Stimulated activated CD4-positive, alpha-beta T cell treated with anti-CD3 and anti-CD28 coated beads, TNF-alpha, amount 100 ng/mL, for 48 hours (primary cell): ENCODE measurements at regions not wholly inside any gene's neighbourhood (a gene's known extent, or its start where the extent isn't known, plus 50 kb on each side); places are given as distances from the start of the nearest gene placed in this dataset.
"Not testable (repeated sequence)": the region's sequence is repeated elsewhere in the genome, so short reads cannot be mapped to it uniquely, and the experiment has no call there.

Experiments used
- DNase-seq, 3 donors: peaks; one replicate each; pipeline ENCODE4 v3.0.0-alpha.2; 2020; ENCODE audit warnings: low read depth in 3 of 3

GRCh38 chr13:59404331-59404730 is 759.4 kb downstream of the DIAPH3 start:
- no peak for DNase-seq

DNA sequence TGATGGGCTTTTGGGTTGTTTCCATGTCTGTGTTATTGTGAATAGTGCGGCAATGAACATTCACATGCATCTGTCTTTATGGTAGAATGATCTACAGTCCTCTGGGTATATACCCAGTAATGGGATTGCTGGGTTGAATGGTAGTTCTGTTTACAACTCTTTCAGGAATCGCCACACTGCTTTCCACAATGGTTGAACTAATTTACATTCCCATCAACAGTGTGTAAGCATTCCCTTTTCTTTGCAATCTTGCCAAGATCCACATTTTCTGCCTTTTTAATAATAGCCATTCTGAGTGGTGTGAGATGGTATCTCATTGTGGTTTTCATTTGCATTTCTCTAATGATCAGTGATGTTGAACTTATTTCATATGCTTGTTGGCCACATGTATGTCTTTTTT is 756.5 kb downstream of the DIAPH3 start:
- not testable (repeated sequence) for DNase-seq

DNA sequence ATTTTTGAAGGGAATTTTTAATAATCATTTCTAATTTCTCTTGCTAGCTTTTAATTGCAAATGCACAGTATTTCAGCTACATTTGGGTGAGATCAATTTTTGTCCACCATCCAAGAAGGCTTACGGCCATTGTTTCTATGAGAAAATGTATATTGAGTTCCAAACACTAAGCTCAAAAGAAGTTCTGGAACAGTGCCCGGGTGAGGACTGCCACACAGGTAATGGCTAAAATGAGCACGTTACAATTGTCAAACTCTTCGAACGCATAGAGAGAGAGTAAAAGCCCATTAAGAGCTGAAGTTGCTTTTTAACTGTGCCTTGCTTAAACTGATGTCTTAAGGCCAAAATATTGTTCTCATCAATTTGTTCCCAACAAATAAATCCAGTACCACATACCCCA is 755.0 kb downstream of the DIAPH3 start:
- DNase-seq = no peak

GRCh38 chr13:59409211-59409610 is 754.5 kb downstream of the DIAPH3 start:
- DNase-seq = no peak

DNA sequence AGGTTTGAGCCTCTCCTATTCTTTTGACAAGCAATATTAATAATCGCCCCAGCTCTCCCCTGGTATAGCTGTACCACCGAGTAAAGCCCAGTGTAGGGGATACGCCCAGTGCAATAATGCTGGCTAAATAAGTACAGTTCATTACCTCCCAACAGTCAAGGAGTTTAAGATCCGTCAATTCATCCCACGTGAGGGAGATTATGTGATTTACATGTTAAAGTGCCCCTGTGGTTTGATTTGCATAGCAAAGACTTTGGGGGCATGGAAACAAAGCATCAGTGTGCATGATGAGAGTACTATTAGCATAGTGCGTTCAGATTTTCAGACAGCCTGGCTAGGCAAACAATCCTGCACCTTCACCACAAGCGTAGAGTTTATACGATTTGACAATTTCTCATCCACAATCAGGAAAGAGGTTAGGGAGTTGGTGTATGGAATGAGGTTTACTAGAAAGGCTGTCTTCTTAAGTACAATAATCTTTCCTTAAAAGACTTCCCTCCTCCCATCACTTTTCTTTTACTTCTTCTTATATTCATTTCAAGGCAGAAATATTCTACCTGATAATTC is 754.0 kb downstream of the DIAPH3 start:
- no peak for DNase-seq

DNA sequence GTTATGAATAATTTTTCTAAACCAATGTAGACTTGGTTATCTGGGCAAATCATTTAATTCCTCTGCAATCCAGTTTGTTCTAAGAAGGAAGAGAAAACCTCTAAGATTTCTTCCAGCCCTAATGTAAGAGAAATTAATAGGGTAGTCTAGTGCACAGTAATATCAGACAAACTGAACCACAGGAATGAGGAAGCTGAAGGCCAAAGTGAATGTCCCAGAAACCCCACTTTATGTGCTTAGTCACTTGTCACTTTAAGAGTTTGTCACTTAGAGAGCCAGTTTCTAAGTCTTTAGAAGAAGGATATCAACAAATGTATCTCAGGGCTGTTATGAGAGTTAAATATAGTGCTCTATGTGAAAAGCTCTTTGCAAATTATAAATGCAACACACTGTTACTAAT is 750.6 kb downstream of the DIAPH3 start:
- no peak for DNase-seq

DNA sequence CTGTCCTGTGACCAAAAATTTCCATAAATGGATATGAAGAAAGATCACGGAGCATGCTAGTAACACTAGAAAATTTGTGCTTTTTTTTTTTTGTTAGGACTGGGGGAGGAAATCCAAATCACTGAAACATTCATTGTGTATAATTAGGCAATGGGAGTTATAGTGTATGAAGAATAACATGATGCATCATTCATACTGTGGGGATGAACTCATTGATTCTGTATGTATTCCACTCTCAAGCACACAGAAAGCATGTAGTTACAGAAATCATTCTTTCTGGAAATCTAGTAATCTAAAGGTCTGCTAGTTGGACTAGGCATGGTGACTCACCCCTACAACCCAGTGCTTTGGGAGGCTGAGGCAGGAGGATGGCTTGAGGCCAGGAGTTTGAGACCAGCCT is 749.7 kb downstream of the DIAPH3 start:
- no peak for DNase-seq

GRCh38 chr13:59415498-59415897 is 748.2 kb downstream of the DIAPH3 start:
- DNase-seq = no peak

- DNase-seq = no peak
Measured at GRCh38 chr13:59416561-59416960, 747.2 kb downstream of the DIAPH3 start.

GRCh38 chr13:59422646-59423045 is 741.1 kb downstream of the DIAPH3 start:
- DNase-seq = no peak

DNA sequence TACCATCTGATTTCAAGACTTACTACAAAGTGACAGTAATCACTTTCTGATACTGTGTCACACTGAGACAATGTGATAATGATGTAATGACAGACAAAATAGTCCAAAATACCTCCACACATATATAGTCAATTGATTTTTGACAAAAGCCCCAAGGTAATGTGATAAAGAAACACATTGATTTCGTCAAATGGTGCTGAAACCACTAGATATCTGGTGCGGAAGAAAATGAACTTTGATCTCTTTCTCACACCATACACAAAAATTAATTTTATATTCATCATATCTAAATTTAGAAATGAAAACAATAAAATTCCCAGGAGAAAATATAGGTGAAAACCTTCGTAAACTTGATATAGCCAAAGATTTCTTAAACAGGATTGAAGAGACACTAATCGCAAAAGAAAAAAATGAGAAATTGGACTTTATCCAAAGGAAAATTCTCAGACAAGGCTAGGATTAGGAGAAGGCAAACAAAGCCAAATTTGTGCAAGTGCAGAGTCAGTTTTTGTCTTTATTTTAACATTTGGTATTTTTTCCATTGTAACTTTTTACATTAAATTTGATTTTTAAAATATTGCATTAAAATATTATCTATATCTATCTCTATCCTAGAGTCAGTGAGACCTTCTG is 739.9 kb downstream of the DIAPH3 start:
- no peak for DNase-seq

DNA sequence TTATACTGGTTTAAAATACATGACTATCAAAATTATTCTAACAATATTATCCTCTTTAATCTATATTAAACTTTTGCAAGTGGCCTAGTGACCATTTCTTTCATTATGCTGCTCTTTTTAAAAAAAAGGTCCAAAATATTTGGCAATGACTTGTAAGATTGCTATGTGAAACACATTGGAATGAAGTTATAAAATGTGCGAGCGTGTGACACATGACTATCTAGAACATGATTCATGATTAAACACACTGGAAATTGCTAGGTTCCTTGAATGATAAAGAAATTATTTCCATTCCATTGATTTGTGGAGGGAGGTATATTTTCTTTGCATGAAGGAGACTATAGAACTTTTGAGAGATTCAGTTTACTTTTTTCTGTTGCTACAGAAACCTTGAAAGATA is 739.1 kb downstream of the DIAPH3 start:
- DNase-seq = no peak

DNA sequence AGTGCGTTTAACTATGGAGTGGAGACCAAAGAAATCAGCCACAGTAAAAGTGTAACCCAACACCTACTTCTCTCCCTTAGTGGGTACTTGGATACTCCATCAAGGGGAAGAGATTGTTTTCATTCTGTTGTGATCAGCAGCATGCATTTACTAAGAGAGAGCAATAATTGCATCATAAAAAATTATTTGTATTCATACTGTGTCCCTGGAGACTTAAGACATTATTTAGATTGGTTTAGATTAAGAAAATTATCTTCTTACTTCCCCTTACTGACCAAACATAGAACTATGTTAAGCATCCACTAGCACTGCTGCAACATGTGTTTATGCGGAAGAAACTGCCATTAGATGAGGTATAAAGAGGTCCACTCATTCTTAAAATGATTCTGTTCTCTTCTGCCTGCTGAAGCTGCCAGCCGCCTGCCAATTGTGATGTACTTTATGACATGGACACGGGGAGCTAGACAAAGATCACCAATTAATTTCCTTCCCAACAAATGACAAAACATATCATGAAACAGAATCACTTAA is 738.5 kb downstream of the DIAPH3 start:
- DNase-seq = no peak

GRCh38 chr13:59435024-59435423 is 728.7 kb downstream of the DIAPH3 start:
- no peak for DNase-seq

DNA sequence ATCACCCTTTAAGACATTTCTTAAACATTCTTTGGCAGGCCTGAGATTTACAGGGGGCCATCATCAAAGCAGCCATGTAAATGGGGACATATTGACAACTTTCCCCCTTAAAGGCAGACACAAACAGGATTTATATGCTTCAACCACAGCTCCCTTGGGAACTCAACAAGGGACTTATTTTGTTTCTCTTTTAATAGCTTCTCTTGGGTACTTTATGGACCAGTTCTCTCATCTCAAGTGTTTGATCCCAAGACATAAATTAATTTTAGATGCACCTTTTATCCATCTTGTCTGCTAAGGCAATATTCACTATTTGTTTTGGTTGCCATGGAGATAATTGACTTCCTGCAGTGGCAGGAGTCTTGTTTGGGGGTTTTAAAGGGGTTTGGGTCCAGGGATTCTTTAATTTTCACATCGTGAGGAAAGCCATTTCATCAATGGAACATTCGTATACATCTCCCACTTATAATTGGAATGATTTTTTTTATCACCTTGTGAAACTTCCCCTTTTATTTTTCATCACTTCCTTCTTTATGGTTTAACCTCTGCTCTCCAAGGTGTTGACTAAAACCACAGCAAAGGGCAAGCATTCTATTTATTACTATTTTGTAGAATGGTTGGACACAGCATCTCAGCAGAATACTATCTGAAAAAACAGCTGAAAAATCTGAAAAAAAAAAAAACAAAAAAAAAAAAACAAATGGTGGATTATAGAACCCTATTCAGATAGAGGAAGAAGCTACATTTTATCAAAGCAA is 726.0 kb downstream of the DIAPH3 start:
- DNase-seq = no peak

DNA sequence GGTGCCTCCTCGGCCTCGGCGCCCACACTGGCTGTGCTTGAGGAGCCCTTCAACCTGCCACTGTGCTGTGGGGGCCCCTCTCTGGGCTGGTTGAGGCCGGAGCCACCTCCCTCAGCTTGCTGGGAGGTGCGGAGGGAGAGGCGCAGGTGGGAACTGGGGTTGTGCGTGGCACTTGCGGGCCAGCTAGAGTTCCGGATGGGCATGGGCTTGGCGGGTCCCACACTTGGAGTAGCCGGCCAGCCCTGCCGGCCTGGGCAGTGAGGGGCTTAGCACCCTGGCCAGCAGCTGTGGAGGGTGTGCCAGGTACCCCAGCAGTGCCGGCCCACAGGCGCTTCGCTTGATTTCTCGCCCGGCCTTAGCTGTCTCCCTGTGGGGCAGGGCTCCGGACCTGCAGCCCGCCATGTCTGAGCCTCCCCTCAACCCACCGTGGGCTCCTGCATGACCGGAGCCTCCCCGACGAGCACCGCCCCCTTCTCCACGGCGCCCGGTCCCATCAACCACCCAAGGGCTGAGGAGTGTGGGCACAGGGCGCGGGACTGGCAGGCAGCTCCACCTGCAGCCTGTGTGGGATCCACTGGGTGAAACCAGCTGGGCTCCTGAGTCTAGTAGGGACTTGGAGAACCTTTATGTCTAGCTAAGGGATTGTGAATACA is 723.8 kb downstream of the DIAPH3 start:
- no peak for DNase-seq

GRCh38 chr13:59441068-59441467 is 722.7 kb downstream of the DIAPH3 start:
- DNase-seq = not testable (repeated sequence)

DNA sequence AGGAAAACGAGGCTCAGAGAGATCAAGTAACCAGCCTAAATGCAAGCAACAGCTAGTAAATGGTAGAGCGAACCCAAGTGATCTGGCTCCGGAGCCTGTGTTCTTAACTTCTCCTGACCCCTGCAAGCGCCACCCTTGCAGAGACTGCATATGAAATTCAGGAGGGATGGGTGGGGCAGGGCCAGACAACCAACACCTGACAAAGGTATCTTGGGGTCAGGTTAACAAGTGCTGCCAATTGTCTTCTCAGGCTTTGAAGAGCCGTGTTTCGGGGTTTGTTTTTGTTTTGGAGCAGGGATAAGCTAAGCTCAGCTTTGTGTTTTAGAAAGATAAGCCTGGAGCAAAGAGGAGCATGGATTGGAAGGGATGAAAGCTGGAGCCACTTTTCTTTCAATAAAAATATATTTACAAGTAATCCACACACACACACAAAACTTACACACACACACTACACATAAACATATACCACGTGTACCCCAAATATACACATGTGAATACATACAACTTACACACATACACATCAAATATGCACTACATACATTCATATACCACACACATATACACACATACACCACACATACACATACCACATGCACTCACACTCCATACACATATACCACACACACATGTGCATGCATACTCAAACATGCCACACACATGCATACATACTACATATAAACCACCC is 722.0 kb downstream of the DIAPH3 start:
- no peak for DNase-seq

GRCh38 chr13:59442461-59442860 is 721.3 kb downstream of the DIAPH3 start:
- no peak for DNase-seq

GRCh38 chr13:59442944-59443486 is 720.7 kb downstream of the DIAPH3 start:
- DNase-seq = no peak

GRCh38 chr13:59444210-59444857 is 719.4 kb downstream of the DIAPH3 start:
- no peak for DNase-seq
